HG02623 (cell line): ENCODE measurements at regions not wholly inside any gene's neighbourhood (a gene's known extent, or its start where the extent isn't known, plus 50 kb on each side); places are given as distances from the start of the nearest gene placed in this dataset.

Experiments used
- ATAC-seq: cut with Tn5 transposase; IDR thresholded peaks from one replicate; pipeline ENCODE4 v1.9.1; 2021; ENCODE audit warnings: moderate library complexity; ENCODE audit not compliant: unreplicated experiment

GRCh38 chr17:81345228-81346089 lies 49.8 kb upstream of the BAHCC1 start:
- peak; percentile 33 for ATAC-seq
